Smooth muscle cell (in vitro differentiated cells): ENCODE measurements at regions not wholly inside any gene's neighbourhood (a gene's known extent, or its start where the extent isn't known, plus 50 kb on each side); places are given as distances from the start of the nearest gene placed in this dataset.

Experiments used
- DNase-seq: peaks from one replicate; lab custom pipeline; 2025; ENCODE audit not compliant: unreplicated experiment; lab: John Stamatoyannopoulos, UW
- H2AFZ ChIP-seq: fragments of 200-600 bp; sonication (generic); 2 replicates; pipeline ENCODE4 v1.6.0; 2016; ENCODE audit warnings: antibody characterized with exemption, low read depth, mild to moderate bottlenecking
- H3F3A ChIP-seq: fragments of 200-600 bp; sonication (generic); 2 replicates; pipeline ENCODE4 v1.6.0; 2017; ENCODE audit warnings: antibody characterized with exemption, low read depth
- H3K27ac ChIP-seq: fragments of 200-600 bp; sonication (generic); 2 replicates; pipeline ENCODE4 v1.5.1; 2016; ENCODE audit warnings: low read depth, mild to moderate bottlenecking
- H3K27me3 ChIP-seq: fragments of 200-600 bp; sonication (generic); 2 replicates; pipeline ENCODE4 v1.6.1; 2016; ENCODE audit warnings: low read depth, mild to moderate bottlenecking
- H3K36me3 ChIP-seq: fragments of 200-600 bp; sonication (generic); 2 replicates; pipeline ENCODE4 v1.5.1; 2016; ENCODE audit warnings: low read depth
- H3K4me1 ChIP-seq: fragments of 200-600 bp; sonication (generic); 2 replicates; pipeline ENCODE4 v1.5.1; 2016; ENCODE audit warnings: low read depth
- H3K4me2 ChIP-seq: fragments of 200-600 bp; sonication (generic); 2 replicates; pipeline ENCODE4 v1.6.0; 2016; ENCODE audit warnings: mild to moderate bottlenecking
- H3K4me3 ChIP-seq: fragments of 200-600 bp; sonication (generic); 2 replicates; pipeline ENCODE4 v1.5.1; 2016; ENCODE audit warnings: mild to moderate bottlenecking
- H3K79me2 ChIP-seq: fragments of 200-600 bp; sonication (generic); 2 replicates; pipeline ENCODE4 v1.6.0; 2016; ENCODE audit warnings: low read depth, mild to moderate bottlenecking
- H3K9ac ChIP-seq: fragments of 200-600 bp; sonication (generic); 2 replicates; pipeline ENCODE4 v1.6.0; 2016; ENCODE audit warnings: low read depth
- H3K9me3 ChIP-seq: fragments of 200-600 bp; sonication (generic); replicated peaks from 2 replicates; pipeline ENCODE4 v1.5.1; 2016; ENCODE audit warnings: low read depth
- H4K20me1 ChIP-seq: fragments of 200-600 bp; sonication (generic); 2 replicates; pipeline ENCODE4 v1.6.0; 2016; ENCODE audit warnings: low read depth
- CTCF ChIP-seq: fragments of 200-600 bp; sonication (generic); IDR thresholded peaks from 2 replicates; pipeline ENCODE4 v1.5.1; 2017; ENCODE audit warnings: borderline replicate concordance, mild to moderate bottlenecking, antibody characterized with exemption; ENCODE audit not compliant: insufficient read depth, poor library complexity, severe bottlenecking
- WGBS: methylation state at CpG from one replicate; pipeline ENCODE4 v1.1.7; 2016; ENCODE audit warnings: low lambda C conversion rate; 5-methylcytosine and 5-hydroxymethylcytosine counted together

GRCh38 chr2:140041239-140041638 is 1261.0 kb upstream of the NXPH2 start:
- Histone ChIP-seq H3F3A (no peaks in the 10 kb centered on the region), H2AFZ (no peak overlapping the region), H3K9me3 (no peaks in the 10 kb centered on the region), H3K4me3 (no peak overlapping the region), H3K79me2 (no peaks in the 10 kb centered on the region), H4K20me1 (no peaks in the 10 kb centered on the region), H3K36me3 (no peaks in the 10 kb centered on the region), H3K27ac (no peak overlapping the region), H3K27me3 (no peaks in the 10 kb centered on the region), H3K4me1 (no peaks in the 10 kb centered on the region), H3K4me2 (no peak overlapping the region), H3K9ac (no peak overlapping the region)
- DNase-seq, result no peak
- TF ChIP-seq CTCF, result no peak
- WGBS, result 73% methylated on average over 1 of the region's 1 CpG

- Histone ChIP-seq H3K4me2 (no peak overlapping the region), H4K20me1 (no peaks in the 10 kb centered on the region), H3K27ac (no peak overlapping the region), H3K9ac (no peak overlapping the region), H3K36me3 (no peaks in the 10 kb centered on the region), H3K79me2 (no peaks in the 10 kb centered on the region), H2AFZ (no peak overlapping the region), H3K4me3 (no peak overlapping the region), H3F3A (no peaks in the 10 kb centered on the region), H3K4me1 (no peaks in the 10 kb centered on the region), H3K9me3 (no peaks in the 10 kb centered on the region), H3K27me3 (no peaks in the 10 kb centered on the region)
- WGBS, result 82% methylated on average over 2 of the region's 2 CpGs
- TF ChIP-seq CTCF, result no peak
- no peak for DNase-seq
These were observed 1253.4 kb upstream of the NXPH2 start for GRCh38 chr2:140033638-140034037.

GRCh38 chr2:140027966-140028365 is 1247.8 kb upstream of the NXPH2 start:
- H4K20me1 ChIP-seq, result no peaks in the 10 kb centered on the region
- H3K27me3 ChIP-seq, result no peaks in the 10 kb centered on the region
- no peak overlapping the region for H2AFZ ChIP-seq
- TF ChIP-seq CTCF, result no peak
- H3F3A ChIP-seq, result no peaks in the 10 kb centered on the region
- no peaks in the 10 kb centered on the region for H3K9me3 ChIP-seq
- no peaks in the 10 kb centered on the region for H3K79me2 ChIP-seq
- no peak overlapping the region for H3K27ac ChIP-seq
- no peak overlapping the region for H3K4me2 ChIP-seq
- WGBS, result 100% methylated on average over 1 of the region's 1 CpG
- no peaks in the 10 kb centered on the region for H3K36me3 ChIP-seq
- no peaks in the 10 kb centered on the region for H3K4me1 ChIP-seq
- no peak overlapping the region for H3K4me3 ChIP-seq
- no peak for DNase-seq
- no peak overlapping the region for H3K9ac ChIP-seq

DNA sequence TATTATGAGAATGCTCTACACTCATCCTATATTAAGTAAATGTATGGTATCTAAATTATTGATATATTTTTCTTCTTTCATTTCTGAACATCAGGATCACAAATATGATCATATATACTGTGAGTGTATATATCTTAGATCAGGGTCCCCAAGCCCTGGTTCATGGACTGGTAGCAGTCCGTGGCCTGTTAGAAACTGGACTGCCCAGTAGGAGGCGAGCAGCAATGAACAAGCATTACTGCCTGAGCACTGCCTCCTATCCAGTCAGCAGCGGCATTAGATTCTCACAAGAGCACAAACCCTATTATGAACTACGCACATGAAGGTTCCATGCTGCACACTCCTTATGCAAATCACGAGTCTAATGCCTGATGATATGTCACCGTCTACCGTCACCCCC is 1247.1 kb upstream of the NXPH2 start:
- Histone ChIP-seq H3F3A (no peaks in the 10 kb centered on the region), H3K36me3 (no peaks in the 10 kb centered on the region), H3K27me3 (no peaks in the 10 kb centered on the region), H3K27ac (no peak overlapping the region), H3K4me3 (no peak overlapping the region), H3K79me2 (no peaks in the 10 kb centered on the region), H2AFZ (no peak overlapping the region), H3K4me1 (no peaks in the 10 kb centered on the region), H4K20me1 (no peaks in the 10 kb centered on the region), H3K9me3 (no peaks in the 10 kb centered on the region), H3K4me2 (no peak overlapping the region), H3K9ac (no peak overlapping the region)
- no peak for TF ChIP-seq CTCF
- 96% methylated on average over 7 of the region's 7 CpGs for WGBS
- no peak for DNase-seq
